ENCODE measurements at regions not wholly inside any gene's neighbourhood (a gene's known extent, or its start where the extent isn't known, plus 50 kb on each side); places are given as distances from the start of the nearest gene placed in this dataset.

DNA sequence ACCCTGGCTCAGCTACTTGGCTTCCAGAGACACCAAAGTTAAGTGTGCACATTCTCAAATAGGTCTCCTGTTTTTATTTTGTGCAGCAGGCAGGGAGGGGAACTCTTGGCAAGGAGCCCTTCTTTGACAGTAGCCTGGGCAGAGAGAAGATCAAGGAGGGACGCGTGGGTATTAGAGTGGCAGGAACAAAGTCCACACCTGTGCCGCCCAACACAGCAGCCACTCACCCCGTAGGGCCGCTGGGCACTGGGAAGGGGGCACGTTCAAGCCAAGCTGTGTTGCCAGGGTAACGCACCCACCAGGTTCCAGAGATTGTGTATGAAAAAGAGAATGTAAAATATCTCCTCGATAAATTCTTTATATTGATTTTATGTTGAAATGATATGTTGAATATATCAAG lies 229.3 kb upstream of the AGAP1 start:
- no peak for TF ChIP-seq CTCF (IDR thresholded peaks at IDR 0.05; ENCODE audit: poor library complexity)
- no peak for TF ChIP-seq EZH2 (IDR thresholded peaks at IDR 0.05; ENCODE audit: borderline replicate concordance)

All from hepatocyte (in vitro differentiated cells).